Gastrocnemius medialis (tissue), 4 donors: ENCODE measurements at regions not wholly inside any gene's neighbourhood (a gene's known extent, or its start where the extent isn't known, plus 50 kb on each side); places are given as distances from the start of the nearest gene placed in this dataset.
"Not testable (repeated sequence)": the region's sequence is repeated elsewhere in the genome, so short reads cannot be mapped to it uniquely, and the experiment has no call there.

ENCODE experiments used
- ATAC-seq, 2 donors: fragments of 150-250 bp; one replicate each; pipeline ENCODE4 v1.9.1; 2016
- DNase-seq, 2 donors: peaks; one replicate each; pipeline ENCODE4 v3.0.0-alpha.2; 2019
- H3K27ac ChIP-seq, 4 donors: fragments of 200-600 bp; sonication (generic); 1 replicate in 1 of 4; 2 replicates in 3 of 4; pipeline ENCODE4 v1.5.1; 2016 to 2018; ENCODE audit warnings: mild to moderate bottlenecking in 2 of 4, moderate library complexity in 1 of 4
- H3K27me3 ChIP-seq, 3 donors: fragments of 200-600 bp; sonication (generic) in 2 of 3; 1 replicate in 1 of 3; 2 replicates in 2 of 3; pipeline versions ENCODE4 v1.5.1 to v1.6.0; 2016 to 2019; ENCODE audit warnings: mild to moderate bottlenecking in 1 of 3, moderate library complexity in 1 of 3
- H3K36me3 ChIP-seq, 2 donors: fragments of 200-600 bp; sonication (generic) in 1 of 2; one replicate each; pipeline ENCODE4 v1.5.1; 2017 to 2018
- H3K4me1 ChIP-seq, 2 donors: fragments of 200-600 bp; sonication (generic) in 1 of 2; one replicate each; pipeline ENCODE4 v1.5.1; 2016 to 2017; ENCODE audit warnings: mild to moderate bottlenecking in 2 of 2
- H3K4me3 ChIP-seq, 4 donors: fragments of 200-600 bp; sonication (generic) in 3 of 4; 1 replicate in 1 of 4; 2 replicates in 3 of 4; pipeline ENCODE4 v1.5.1; 2016 to 2019; ENCODE audit warnings: mild to moderate bottlenecking in 2 of 4
- H3K9me3 ChIP-seq, 3 donors: fragments of 200-600 bp; sonication (generic) in 2 of 3; 1 replicate in 1 of 3; 2 replicates in 2 of 3; pipeline ENCODE4 v1.5.1; 2016 to 2019
- CTCF ChIP-seq, 5 experiments: fragments of 450-650 bp in 3 of 5; fragments of 200-600 bp in 2 of 5; sonication (generic) in 2 of 5; IDR thresholded peaks in 4 of 5; conservative IDR thresholded peaks in 1 of 5; 1 replicate in 4 of 5; 2 replicates in 1 of 5; pipeline ENCODE4 v1.5.1; 2016 to 2019; ENCODE audit warnings: antibody characterized with exemption in 5 of 5, mild to moderate bottlenecking in 3 of 5, moderate library complexity in 3 of 5
- POLR2A ChIP-seq, 2 donors: fragments of 450-650 bp; IDR thresholded peaks; one replicate each; pipeline ENCODE4 v1.6.1; 2017; ENCODE audit warnings: antibody characterized with exemption in 2 of 2, mild to moderate bottlenecking in 2 of 2, moderate library complexity in 2 of 2
- in situ Hi-C, 4 donors: fragments of 200-750 bp; cut with MboI; loops; one replicate each; pipeline versions ENCODE4 v1.15.0 to v1.8.0; 2017; ENCODE audit warnings: low sequenced_read_pairs in 4 of 4
- intact Hi-C: fragments of 100-400 bp; cut with DNase I; formaldehyde crosslinking; loops from one replicate; pipeline ENCODE4 v1.15.1; 2023; ENCODE audit warnings: low total_unique reads

DNA sequence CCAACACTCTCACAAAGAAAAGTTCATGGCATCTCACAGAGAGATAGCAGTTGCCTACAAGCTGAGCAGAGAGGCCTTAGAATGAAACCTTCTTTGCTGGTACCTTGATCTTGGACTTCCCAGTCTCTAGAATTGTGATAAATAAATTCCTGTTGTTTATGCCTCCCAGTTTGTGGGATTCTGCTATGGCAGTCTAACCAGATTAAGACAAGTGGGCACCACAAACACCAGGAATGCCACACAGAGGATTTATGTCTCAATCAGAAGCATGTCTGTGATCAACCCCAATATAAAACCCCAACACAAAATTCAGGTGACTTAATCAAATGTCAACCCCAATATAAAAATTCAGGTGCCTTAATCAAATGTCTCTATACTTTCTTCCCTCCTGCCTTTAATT, 581.3 kb downstream of the XPNPEP1 start:
- TF ChIP-seq CTCF (IDR thresholded peaks at IDR 0.05 in 4 of 5, conservative IDR thresholded peaks at IDR 0.05 in 1 of 5) (no peak), POLR2A (IDR thresholded peaks at IDR 0.05) (no peak)
- intact Hi-C loops, result no loop called here
- DNase-seq (no peak), ATAC-seq (no peak)
- in situ Hi-C loops, result no loop called here
- Histone ChIP-seq H3K36me3 (no peaks in the 10 kb centered on the region), H3K9me3 (no peaks in the 10 kb centered on the region), H3K4me3 (no peak overlapping the region), H3K4me1 (no peaks in the 10 kb centered on the region), H3K27ac (no peak overlapping the region), H3K27me3 (no peaks in the 10 kb centered on the region)

- ATAC-seq, result no peak
- H3K9me3 ChIP-seq, result no peaks in the 10 kb centered on the region
- H3K4me3 ChIP-seq, result no peak overlapping the region
- no peaks in the 10 kb centered on the region for H3K27me3 ChIP-seq
- TF ChIP-seq POLR2A (IDR thresholded peaks at IDR 0.05), result no peak
- TF ChIP-seq CTCF (IDR thresholded peaks at IDR 0.05 in 4 of 5, conservative IDR thresholded peaks at IDR 0.05 in 1 of 5), result no peak
- DNase-seq, result no peak
- no peaks in the 10 kb centered on the region for H3K36me3 ChIP-seq
- no peaks in the 10 kb centered on the region for H3K4me1 ChIP-seq
- H3K27ac ChIP-seq, result no peak overlapping the region
- in situ Hi-C loops (no loop called here), intact Hi-C loops (no loop called here)
Observed at GRCh38 chr10:109328001-109328400, 595.3 kb downstream of the XPNPEP1 start.

DNA sequence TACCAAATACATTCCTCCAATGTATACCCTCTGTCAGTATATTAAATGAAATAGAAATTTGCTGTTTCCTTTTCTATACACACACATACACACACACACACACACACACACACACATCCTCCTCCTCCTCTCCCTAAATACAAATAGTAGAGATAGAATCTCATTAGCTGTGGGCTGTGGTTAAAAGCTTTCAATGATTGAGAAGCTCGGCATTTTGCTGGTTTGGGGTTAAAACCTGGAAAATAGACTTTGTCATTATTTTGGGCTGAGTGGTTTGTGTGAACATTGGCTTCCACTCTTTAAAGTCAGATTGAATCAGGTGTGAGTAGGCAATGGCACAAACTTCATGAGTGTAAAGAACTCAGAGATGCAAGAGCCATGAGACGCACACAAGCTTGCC, 596.0 kb downstream of the XPNPEP1 start:
- no peaks in the 10 kb centered on the region for H3K9me3 ChIP-seq
- H3K36me3 ChIP-seq, result no peaks in the 10 kb centered on the region
- no peak overlapping the region for H3K27ac ChIP-seq
- no peaks in the 10 kb centered on the region for H3K27me3 ChIP-seq
- in situ Hi-C loops (no loop called here), intact Hi-C loops (no loop called here)
- DNase-seq (no peak), ATAC-seq (no peak)
- no peaks in the 10 kb centered on the region for H3K4me1 ChIP-seq
- no peak for TF ChIP-seq POLR2A (IDR thresholded peaks at IDR 0.05)
- TF ChIP-seq CTCF (IDR thresholded peaks at IDR 0.05 in 4 of 5, conservative IDR thresholded peaks at IDR 0.05 in 1 of 5), result no peak
- no peak overlapping the region for H3K4me3 ChIP-seq

- no peak for DNase-seq
- Histone ChIP-seq H3K27ac (no peak overlapping the region), H3K4me3 (no peak overlapping the region), H3K4me1 (no peaks in the 10 kb centered on the region), H3K9me3 (no peaks in the 10 kb centered on the region), H3K27me3 (no peaks in the 10 kb centered on the region), H3K36me3 (no peaks in the 10 kb centered on the region)
- in situ Hi-C loops, result no loop called here
- no peak for TF ChIP-seq CTCF (IDR thresholded peaks at IDR 0.05 in 4 of 5, conservative IDR thresholded peaks at IDR 0.05 in 1 of 5)
- no peak for TF ChIP-seq POLR2A (IDR thresholded peaks at IDR 0.05)
- ATAC-seq, result no peak
- intact Hi-C loops, result no loop called here
Observed at GRCh38 chr10:109324721-109325120, 598.6 kb downstream of the XPNPEP1 start.

GRCh38 chr10:109317746-109318366, 605.5 kb downstream of the XPNPEP1 start:
- no peaks in the 10 kb centered on the region for H3K36me3 ChIP-seq
- in situ Hi-C loops, result no loop called here
- no peak overlapping the region for H3K27ac ChIP-seq
- H3K4me3 ChIP-seq, result no peak overlapping the region
- intact Hi-C loops, result no loop called here
- ATAC-seq (no peak), DNase-seq (no peak)
- H3K27me3 ChIP-seq, result no peaks in the 10 kb centered on the region
- TF ChIP-seq POLR2A (IDR thresholded peaks at IDR 0.05), result no peak
- TF ChIP-seq CTCF (IDR thresholded peaks at IDR 0.05 in 4 of 5, conservative IDR thresholded peaks at IDR 0.05 in 1 of 5), result no peak
- no peaks in the 10 kb centered on the region for H3K4me1 ChIP-seq
- no peaks in the 10 kb centered on the region for H3K9me3 ChIP-seq

GRCh38 chr10:109314016-109314415, 609.3 kb downstream of the XPNPEP1 start:
- H3K27ac ChIP-seq, H3K36me3 ChIP-seq, H3K9me3 ChIP-seq, H3K4me1 ChIP-seq, DNase-seq, H3K4me3 ChIP-seq, in situ Hi-C loops, intact Hi-C loops, H3K27me3 ChIP-seq, ATAC-seq: not testable (repeated sequence)

GRCh38 chr10:109312555-109312954, 610.8 kb downstream of the XPNPEP1 start:
- H3K27me3 ChIP-seq, DNase-seq, in situ Hi-C loops, H3K4me3 ChIP-seq, H3K36me3 ChIP-seq, H3K4me1 ChIP-seq, H3K27ac ChIP-seq, ATAC-seq, H3K9me3 ChIP-seq, intact Hi-C loops: not testable (repeated sequence)
